ENCODE measurements at regions not wholly inside any gene's neighbourhood (a gene's known extent, or its start where the extent isn't known, plus 50 kb on each side); places are given as distances from the start of the nearest gene placed in this dataset.

GRCh38 chr18:54662986-54663385 lies 71.9 kb downstream of the DYNAP start:
- Histone ChIP-seq H4K91ac (replicated peaks; ENCODE audit: insufficient read length, low read length) (no peak overlapping the region), H3K36me3 (ENCODE audit: control insufficient read depth in 2 of 4, insufficient read depth in 4 of 4, low read length in 3 of 4) (no peaks in the 10 kb centered on the region), H2BK12ac (ENCODE audit: low read depth, low read length) (no peak overlapping the region), H2BK20ac (ENCODE audit: low read length) (no peak overlapping the region), H3K4me3 (ENCODE audit: extremely low read depth in 1 of 4, insufficient read depth in 2 of 4, low read depth in 3 of 4, low read length in 4 of 4) (no peak overlapping the region), H3K9ac (replicated peaks in 1 of 4; ENCODE audit: extremely low read depth in 1 of 4, low read depth in 3 of 4, low read length in 3 of 4) (no peak overlapping the region), H3K9me3 (ENCODE audit: insufficient read depth in 2 of 2, low read depth in 1 of 2, low read length in 1 of 2) (no peaks in the 10 kb centered on the region; a peak in 1 of 4 replicates), H3K4me1 (replicated peaks in 1 of 4; ENCODE audit: control insufficient read depth in 3 of 4, insufficient read depth in 4 of 4, low read length in 3 of 4) (no peaks in the 10 kb centered on the region), H2BK15ac (ENCODE audit: low read length) (no peak overlapping the region), H2BK120ac (replicated peaks; ENCODE audit: low read depth, low read length) (no peak overlapping the region), H3K79me2 (ENCODE audit: control insufficient read depth in 1 of 2, insufficient read depth in 2 of 2, low read length in 2 of 2) (no peaks in the 10 kb centered on the region), H2AFZ (ENCODE audit: low read length) (no peak overlapping the region), H3K79me1 (ENCODE audit: low read depth, low read length) (no peaks in the 10 kb centered on the region), H4K5ac (ENCODE audit: insufficient read length, low read depth, low read length) (no peak overlapping the region), H3K23me2 (ENCODE audit: low read depth, low read length) (no peaks in the 10 kb centered on the region), H3K14ac (ENCODE audit: insufficient read length) (no peak overlapping the region), H2AK5ac (ENCODE audit: low read depth, low read length) (no peak overlapping the region), H3K27me3 (replicated peaks in 1 of 4; ENCODE audit: control insufficient read depth in 3 of 4, extremely low read depth in 1 of 4, insufficient read depth in 3 of 4, low read length in 3 of 4) (no peaks in the 10 kb centered on the region), H3K56ac (replicated peaks; ENCODE audit: insufficient read length, low read depth, low read length) (no peak overlapping the region), H3K18ac (ENCODE audit: extremely low read depth, low read length) (no peak overlapping the region), H3K4me2 (ENCODE audit: insufficient read depth in 1 of 2, low read depth in 2 of 2, low read length in 2 of 2) (no peak overlapping the region), H4K8ac (ENCODE audit: extremely low read depth, insufficient read depth, low read length) (no peak overlapping the region), H4K20me1 (replicated peaks in 1 of 2; ENCODE audit: control insufficient read depth in 1 of 2, insufficient read depth in 2 of 2, low read length in 2 of 2) (no peaks in the 10 kb centered on the region), H2BK5ac (ENCODE audit: low read depth, low read length) (no peak overlapping the region), H3K4ac (replicated peaks; ENCODE audit: insufficient read length, low read depth, low read length) (no peak overlapping the region), H3K27ac (ENCODE audit: low read depth, low read length) (no peak overlapping the region), H3K23ac (ENCODE audit: insufficient read length) (no peak overlapping the region)
- no peak for TF ChIP-seq RBBP5 (IDR thresholded peaks at IDR 0.05; ENCODE audit: borderline replicate concordance, low read depth, low read length)
- no peak for TF ChIP-seq TAF7 (optimal IDR thresholded peaks at IDR 0.05; ENCODE audit: borderline replicate concordance, low read depth, low read length)
- no peak for TF ChIP-seq USF2 (IDR thresholded peaks at IDR 0.05; ENCODE audit: low read length)
- no peak for TF ChIP-seq KDM4A (IDR thresholded peaks at IDR 0.05; ENCODE audit: low read depth, low read length, severe bottlenecking)
- no peak for TF ChIP-seq RXRA (IDR thresholded peaks at IDR 0.05; ENCODE audit: insufficient read depth, low read depth, low read length)
- TF ChIP-seq TEAD4 (IDR thresholded peaks at IDR 0.05; ENCODE audit: low read depth, low read length), result no peak
- no peak for TF ChIP-seq SRF (IDR thresholded peaks at IDR 0.05; ENCODE audit: low read depth, low read length)
- TF ChIP-seq ATF2 (IDR thresholded peaks at IDR 0.05; ENCODE audit: low read length), result no peak
- no peak for TF ChIP-seq BACH1 (IDR thresholded peaks at IDR 0.05; ENCODE audit: low read length)
- no peak for TF ChIP-seq CBX8 (IDR thresholded peaks at IDR 0.05; ENCODE audit: borderline replicate concordance, low read depth, low read length)
- no peak for TF ChIP-seq MAFK (IDR thresholded peaks at IDR 0.05; ENCODE audit: low read depth, low read length)
- ChIA-PET CTCF (ENCODE audit: partially characterized antibody) (interaction anchor here (0.6 to 1.2 kb wide), 5 partner anchors 9 to 220 kb away, joined by 3 to 4 read pairs (median 3); no protein-coding TSS in a partner anchor), POLR2A (ENCODE audit: partially characterized antibody) (no interaction called here)
- WGBS, 2 experiments (ENCODE audit: extremely low coverage in 1 of 2, insufficient coverage in 1 of 2, insufficient read length in 1 of 2, insufficient replicate concordance in 2 of 2, low coverage in 1 of 2, low lambda C conversion rate in 2 of 2, missing lambda C conversion rate in 1 of 2), result 79% methylated on average over 2 of the region's 2 CpGs; no CpG with 5 or more reads in 1 of the 2 experiments
- FAIRE-seq (no peak), DNase-seq (ENCODE audit: low read depth in 1 of 2, low spot score in 2 of 2) (no peak)

Measured in H1 (cell line).